Thyroid gland (tissue), 4 donors: ENCODE measurements at regions not wholly inside any gene's neighbourhood (a gene's known extent, or its start where the extent isn't known, plus 50 kb on each side); places are given as distances from the start of the nearest gene placed in this dataset.

Experiments used
- CTCF ChIP-seq, 6 experiments: fragments of 200-600 bp in 3 of 6; fragments of 450-650 bp in 3 of 6; sonication (generic) in 3 of 6; IDR thresholded peaks; one replicate each; pipeline ENCODE4 v1.5.1; 2016 to 2019; ENCODE audit warnings: antibody characterized with exemption in 6 of 6, mild to moderate bottlenecking in 2 of 6, inconsistent platforms in 1 of 6, moderate library complexity in 1 of 6
- POLR2A ChIP-seq, 2 donors: fragments of 450-650 bp; IDR thresholded peaks; one replicate each; pipeline ENCODE4 v1.6.1; 2017; ENCODE audit warnings: antibody characterized with exemption in 2 of 2, mild to moderate bottlenecking in 2 of 2, moderate library complexity in 1 of 2

- no peak for TF ChIP-seq CTCF (IDR thresholded peaks at IDR 0.05)
- no peak for TF ChIP-seq POLR2A (IDR thresholded peaks at IDR 0.05)
These were observed 516.2 kb downstream of the CDH26 start for GRCh38 chr20:60474385-60474910.
